ENCODE measurements at regions not wholly inside any gene's neighbourhood (a gene's known extent, or its start where the extent isn't known, plus 50 kb on each side); places are given as distances from the start of the nearest gene placed in this dataset.
"Not testable (repeated sequence)": the region's sequence is repeated elsewhere in the genome, so short reads cannot be mapped to it uniquely, and the experiment has no call there.

DNA sequence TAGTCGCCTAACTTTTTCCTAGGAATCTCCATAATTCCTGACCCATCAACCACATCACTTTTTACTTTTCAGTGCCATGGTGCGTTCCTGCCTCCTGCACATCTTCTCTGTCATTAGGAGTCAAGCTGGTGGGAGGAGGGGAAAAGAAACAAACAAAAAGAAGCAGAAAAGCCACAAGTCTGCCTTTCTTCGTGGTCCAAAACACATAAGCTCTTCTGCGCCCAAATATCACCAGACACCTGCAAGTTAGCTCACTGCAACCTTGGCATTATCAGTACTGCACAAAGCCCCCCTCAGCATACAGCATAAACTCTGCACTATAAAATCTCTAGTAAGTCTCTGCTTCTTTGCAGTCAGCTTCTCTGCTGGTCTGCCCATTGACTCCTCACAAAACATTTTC is 295.3 kb downstream of the HS3ST3B1 start:
- DNase-seq: no peak

DNA sequence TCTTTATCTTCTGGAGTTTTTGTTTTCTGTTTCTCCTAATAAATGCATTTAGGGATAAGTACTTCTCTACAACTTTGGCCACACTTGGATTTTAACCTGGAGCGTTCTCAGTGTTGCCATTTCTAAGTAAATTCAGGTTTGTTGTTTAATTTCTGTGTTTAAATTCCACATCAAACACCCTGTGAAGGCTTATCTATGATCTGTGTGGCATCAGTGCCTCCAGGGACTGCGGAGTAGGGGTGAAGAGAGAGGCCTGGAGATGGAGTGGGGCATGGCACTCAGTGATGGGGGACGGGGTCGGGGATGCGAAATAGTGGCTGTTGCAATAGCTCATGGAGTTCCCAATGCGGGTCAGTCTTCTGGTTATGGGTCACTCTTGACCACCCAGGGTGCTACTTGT is 294.8 kb downstream of the HS3ST3B1 start:
- DNase-seq: no peak

DNA sequence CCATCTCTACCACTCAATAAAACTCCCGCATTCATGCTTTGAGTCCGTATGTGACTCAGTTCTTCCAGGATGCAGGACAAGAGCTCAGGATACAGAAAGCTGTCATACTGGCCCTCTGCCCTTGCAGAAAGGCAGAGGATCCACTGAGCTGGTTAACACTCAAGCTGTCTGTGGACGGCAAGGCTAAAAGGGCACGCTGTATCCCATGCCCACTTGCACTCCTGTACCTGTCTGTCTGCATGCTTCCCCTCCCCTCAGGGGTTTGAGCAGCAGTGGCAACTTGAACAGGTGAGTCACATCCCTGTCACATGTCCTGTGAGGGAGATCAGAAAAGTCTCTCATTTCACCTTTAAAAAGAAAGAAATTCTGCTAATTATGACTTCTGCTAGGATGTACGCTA is 293.8 kb downstream of the HS3ST3B1 start:
- DNase-seq: no peak

DNA sequence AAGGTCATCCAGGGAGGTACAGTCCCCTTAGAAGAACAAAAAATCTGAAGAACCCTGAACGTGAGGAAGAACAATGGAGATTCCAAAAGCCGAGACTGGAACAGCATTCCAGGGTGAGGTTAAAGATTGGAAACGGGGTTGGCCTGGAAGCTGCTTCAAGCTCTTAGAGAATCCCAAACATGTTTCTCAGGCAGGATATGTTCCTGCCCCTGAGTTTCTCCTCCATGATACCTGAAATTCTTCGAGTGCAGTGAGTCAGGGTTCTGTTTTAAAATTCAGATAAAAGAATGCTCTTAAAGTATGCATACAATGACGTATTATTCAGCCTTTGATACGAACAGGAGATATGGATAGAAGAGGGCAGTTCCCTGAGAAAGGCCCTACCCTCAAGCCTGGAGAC is 293.1 kb downstream of the HS3ST3B1 start:
- DNase-seq: no peak

DNA sequence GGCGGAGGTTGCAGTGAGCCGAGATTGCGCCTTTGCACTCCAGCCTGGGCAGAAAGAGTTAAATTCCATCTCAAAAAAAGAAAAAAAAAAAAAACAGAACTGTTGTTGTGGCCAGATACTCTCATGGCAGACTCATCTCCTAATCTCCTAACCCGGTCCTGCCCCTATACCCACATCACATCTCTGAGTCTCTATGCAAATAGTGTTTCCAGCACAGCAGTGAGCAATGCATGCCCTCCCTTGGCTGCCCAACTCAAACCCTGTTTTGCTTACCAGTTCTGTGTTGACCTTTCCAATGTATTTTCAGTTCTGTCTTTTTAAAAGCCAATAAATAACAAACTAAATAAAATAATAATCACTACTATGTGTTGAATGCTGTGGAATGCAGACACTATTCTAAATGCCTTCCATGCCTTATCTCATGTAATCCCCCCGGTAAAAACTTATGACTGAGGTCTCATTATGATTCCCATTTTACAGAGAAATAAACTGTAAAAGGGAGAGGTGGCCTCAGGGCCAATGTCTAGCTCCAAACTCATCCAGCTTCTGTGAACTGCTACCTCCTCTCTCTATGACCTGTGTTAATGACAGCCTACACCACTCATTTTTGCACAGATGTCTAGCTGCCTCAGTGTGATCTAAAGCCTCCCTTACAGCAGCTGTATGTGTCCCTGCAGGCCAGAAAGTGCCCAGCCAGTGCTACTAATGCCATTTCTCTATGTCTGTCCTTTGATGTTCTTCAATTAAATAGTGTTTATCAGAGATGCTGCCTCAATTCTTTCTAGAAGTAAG is 289.8 kb downstream of the HS3ST3B1 start:
- DNase-seq: no peak

DNA sequence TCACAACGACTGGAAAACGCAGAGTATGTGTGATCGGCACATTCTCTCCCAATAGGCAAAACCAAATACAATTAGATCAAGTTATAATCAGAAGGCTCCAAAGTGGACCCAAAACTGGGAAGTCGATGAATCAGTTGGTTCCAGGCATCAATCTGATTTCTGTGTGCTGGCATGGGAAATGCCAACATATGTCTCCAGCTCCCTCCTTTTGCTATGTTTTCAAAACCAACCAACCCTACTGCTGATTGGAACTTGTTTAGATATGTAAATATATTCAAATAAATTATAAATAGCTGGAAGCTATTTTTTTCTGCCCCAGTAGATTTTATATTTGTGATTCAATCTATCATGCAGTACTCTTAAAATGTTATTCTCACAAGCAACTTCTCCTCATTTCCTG is 284.2 kb downstream of the HS3ST3B1 start:
- DNase-seq: no peak

DNA sequence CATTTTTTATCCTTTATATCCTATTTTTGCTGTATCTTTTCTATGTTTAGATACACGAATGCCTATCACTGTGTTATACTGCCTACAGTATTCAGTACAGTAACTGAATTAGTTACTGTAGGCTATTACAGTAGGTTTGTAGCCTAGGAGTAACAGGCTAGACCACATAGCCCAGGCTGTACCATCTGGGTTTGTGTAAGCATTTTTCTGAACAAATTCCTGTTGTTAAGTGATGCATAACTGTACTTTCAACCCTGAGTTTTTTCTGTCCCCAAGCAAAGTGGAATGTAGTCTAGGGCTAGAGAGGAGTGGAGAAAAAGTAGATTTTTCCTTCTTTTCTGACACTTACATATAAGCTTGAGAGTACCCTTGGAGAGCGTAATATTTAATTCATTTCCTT is 282.1 kb downstream of the HS3ST3B1 start:
- no peak for DNase-seq

DNA sequence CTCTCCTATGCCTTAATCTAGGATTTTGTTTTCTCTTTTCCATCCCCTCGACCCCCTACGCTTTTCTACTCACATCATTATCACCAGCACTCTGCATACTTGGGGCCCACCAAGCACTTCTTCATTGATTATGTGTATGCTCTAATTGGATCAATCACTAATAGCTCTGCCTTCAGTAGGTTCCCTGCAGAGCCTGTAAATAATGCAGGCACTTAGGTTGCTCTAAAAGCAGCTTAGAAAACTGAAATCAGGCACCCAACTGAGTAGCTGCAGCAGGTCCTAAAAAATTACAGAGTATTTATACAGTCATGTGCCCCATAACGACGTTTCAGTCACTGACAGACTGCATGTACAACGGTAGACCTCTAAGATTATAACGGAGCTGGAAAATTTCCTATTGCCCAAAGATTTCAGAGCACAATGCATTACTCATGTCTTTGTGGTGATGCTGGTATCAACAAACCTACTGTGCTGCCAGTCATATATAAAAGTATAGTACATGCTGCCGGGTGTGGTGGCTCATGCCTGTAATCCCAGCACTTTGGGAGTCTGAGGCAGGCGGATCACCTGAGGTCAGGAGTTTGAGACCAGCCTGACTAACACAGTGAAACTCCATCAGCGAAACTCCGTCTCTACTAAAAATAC is 280.4 kb downstream of the HS3ST3B1 start:
- DNase-seq: no peak

DNA sequence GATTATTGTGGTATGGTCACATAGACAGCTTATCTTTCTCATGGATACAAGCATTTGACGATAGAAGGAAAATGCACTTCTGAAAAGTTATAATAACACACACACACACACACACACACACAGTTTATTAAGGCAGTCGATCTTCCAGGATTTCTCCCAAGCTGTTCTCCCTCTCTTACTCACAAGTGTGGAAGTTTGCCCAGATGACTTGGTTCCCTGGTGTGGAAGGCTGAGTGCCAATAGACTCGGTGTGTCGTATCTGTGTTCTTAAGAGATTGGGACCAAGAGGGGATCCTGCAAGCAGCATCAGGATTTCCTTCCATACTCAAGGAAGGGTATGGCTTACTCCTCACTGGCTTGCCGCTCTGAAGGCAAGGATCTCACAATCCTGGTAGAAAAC is 279.6 kb downstream of the HS3ST3B1 start:
- no peak for DNase-seq

DNA sequence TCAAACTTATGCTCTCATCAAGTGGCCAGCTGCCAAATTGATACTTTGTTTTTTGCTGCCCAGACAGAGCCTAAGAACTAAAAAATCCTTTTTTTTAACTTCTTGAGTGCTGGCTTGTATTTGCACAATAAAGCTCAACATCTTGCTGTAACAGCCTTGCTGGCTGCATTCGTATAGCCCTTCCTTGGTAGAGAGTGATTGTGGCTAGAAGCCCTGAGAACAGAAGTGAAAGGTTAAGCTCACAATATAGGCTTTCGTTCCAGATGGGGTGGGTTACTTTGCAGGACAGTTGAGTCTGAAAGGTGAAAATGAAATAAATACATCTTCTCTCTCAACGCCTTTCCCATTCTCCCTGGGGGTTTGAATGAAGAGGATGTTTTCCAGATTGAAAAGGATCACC is 278.8 kb downstream of the HS3ST3B1 start:
- DNase-seq: no peak

DNA sequence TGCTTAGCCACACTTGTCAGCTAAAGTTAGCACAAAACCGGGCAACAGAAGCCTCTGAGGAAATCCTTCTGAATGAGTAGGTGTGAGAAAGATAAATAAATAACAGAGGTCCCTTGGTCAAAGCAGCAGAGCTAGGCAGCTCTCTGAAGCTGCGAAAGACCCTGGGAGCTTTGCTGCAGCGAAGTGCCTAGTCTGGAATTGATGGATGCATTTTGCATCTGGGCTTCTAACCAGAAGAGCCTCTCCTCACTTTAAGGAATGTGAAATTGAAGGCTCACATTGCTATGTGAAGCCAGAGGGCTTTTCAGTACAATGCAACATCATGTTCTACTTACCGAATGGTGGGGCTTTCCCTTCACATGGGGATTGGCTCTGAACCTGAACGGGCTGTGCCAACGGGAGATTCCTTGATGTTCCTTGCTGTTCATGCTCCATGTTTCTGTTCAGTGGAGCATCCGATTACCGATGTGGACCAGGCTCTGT is 274.6 kb downstream of the HS3ST3B1 start:
- no peak for DNase-seq

DNA sequence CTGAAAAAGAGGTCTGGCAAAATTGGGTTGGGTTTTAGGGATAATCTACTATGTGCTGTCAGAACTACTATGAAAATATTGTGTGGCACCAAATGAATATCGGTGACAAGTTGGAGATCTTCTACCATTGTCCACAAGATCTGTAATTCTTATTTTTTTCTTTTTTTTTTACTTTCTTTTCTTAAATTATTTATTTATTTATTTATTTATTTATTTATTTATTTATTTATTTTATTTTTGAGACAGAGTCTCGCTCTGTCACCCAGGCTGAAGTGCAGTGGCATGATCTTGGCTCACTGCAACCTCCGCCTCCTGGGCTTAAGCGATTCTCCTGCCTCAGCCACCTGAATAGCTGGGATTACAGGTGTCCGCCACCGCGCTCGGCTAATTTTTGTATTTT is 259.4 kb downstream of the HS3ST3B1 start:
- DNase-seq: not testable (repeated sequence)

DNA sequence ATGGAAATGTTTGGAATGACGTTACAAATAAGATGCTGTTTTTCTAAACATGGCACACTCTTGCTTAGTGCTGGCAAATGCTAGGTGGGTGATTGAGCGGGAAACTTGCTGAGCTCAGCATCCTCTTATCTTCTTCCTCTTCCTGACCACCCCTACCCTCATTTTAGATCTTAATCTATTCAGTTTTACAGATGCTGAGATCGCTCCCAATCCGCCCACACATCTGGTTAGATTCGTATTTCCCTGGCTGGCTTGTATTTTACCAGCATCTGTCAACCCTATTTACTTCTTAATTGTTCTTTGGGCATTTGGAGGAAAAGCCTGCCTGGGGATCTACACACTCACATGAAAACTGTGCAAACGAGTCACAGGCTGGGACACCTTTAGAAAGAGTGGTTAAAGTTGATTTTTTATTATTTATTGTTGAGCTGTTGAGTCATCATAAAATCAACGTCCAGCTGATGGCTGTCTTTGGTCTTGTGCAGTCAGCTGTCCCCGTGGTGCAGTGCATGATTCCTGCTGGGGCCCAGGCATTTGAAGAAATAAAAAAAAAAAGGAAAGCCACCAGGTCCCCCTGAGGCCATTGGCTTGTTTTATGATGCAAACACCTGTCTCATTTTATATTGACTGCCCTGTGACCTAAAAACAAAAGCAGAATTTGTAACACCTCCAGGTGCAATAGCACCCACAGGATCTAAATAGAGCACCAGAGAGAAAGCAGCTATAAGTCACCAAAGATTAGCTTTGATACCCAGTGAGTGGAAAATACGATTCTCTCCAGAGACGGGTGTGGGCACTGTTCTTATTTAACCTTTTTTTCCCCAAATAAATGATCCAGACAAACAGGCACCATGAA is 258.6 kb downstream of the HS3ST3B1 start:
- no peak for DNase-seq

DNA sequence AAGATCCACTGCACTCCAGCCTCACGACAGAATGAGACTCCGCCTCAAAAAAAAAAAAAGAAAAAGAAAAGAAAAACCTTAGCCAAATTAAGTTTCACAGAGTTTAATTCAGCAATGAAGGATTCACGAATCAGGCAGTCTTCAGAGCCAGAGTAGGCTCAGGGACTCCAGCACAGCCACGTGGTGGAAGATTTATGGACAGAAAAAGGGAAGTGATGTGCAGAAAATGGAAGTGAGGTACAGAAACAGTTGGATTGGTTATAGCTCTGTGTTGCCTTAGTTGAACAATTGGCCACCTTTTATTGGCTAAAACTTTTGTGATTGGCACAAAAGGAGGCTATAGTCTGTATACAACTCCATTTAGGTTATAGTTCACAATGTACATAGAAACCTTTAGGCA is 256.6 kb downstream of the HS3ST3B1 start:
- DNase-seq: no peak

DNA sequence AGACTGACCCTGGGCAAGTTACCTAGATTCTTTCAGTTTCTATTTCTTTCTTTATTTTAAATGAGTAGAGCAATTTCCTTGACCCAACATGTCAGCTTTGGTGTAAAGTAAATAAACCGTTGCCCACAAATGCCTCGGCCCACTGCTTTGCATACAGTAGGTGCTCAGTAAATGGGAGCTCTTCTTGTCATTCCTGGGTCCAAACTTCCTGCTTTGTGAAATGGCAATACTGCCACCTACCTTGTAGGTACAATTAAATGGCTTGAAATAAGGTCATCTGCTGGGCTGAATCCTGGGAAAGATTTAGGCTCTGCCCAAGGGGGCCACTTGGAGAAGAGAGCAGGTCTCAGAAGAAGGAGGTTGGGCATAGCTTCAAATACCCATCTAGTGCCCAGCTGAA is 253.0 kb downstream of the HS3ST3B1 start:
- no peak for DNase-seq

DNA sequence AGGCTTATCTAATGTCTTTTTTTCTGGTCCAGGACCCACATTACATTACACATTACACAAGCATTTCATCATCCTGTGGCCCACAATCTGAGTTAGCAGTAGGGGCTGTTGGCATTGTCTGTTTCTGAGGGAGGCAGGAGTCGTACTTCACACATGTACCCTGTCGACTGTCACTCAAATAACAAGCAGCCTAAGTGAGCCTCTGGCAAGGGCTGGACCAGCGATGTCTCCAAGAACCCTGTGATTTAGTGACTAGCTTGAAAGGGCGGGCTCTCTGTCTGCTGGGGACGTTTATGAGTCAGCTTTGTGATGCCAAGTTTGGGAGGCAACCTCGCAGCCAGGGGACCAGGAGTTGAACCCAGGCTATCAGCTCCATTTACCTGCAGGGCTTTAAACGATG is 251.4 kb downstream of the HS3ST3B1 start:
- no peak for DNase-seq

DNA sequence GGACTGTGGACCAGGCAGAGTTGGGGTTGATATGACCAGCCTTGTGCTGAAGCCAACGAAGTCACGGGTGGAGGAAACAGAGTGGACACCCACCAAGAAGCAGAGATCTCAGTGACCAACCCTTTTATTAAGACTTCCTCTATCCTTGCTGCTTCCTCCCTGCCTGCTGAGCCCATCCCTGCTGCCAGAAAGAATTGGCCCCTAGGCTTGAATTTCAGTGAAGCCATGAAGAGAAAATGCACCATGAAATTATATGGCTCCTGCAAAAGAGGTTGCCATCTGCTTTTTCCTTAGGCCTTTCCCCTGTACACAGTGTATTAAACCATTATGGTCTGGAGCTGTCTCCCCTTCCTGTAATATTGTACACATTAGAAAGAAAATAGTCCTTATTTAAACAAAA is 246.7 kb downstream of the HS3ST3B1 start:
- DNase-seq: no peak

DNA sequence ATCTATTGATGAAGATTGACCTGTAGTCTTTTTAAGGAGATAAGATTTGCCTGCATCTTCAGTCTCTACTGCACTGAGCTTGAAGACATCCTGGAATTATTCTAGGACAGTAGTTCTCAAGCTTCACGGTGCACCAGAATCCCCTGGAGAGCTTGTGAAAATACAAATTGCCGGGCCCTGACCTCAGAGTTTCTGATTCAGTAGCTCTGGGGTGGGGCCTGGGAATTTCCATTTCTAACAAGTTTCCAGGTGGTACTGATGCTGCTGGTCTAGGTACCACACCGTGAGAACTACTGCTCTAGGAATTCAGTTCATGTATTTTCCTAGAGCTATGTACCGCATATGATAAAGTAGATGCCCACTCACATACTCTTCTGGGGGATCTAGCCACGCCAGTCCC is 246.1 kb downstream of the HS3ST3B1 start:
- no peak for DNase-seq

DNA sequence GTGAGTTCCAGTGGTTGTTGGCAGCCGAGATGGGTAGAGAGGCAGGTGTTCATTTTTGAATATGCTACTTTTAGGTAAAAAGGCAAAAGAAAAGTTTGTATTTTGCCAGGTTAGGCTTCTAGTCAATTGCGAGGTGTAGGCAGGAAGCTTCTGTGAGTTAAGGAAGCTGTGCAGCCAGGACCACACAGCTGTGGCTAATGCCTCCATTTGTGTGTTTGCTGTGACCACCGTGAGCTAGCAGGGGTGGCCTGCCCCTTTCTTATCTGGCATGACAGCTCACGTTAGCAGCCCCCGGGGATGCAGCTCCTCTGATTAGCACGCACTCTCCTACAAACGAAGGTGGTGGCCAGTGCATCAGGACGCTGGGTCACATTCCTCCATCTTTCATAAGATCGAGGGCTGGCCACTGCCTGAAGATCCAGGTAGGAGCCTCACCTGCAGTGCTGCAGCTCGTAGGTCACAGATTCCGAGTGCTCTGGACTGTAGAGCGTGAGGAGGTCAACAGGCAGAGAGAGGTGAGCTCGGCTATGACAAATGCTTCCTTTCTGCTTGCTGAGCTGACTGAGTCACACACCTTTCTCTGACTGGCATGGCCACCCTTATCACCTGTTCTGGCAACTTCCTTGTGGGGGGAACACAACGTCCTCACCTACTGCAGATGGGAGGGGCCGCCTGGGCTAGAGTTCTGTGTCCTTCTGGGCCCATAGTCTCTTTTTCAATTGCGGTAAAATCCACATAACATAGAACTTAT is 244.4 kb downstream of the HS3ST3B1 start:
- no peak for DNase-seq

DNA sequence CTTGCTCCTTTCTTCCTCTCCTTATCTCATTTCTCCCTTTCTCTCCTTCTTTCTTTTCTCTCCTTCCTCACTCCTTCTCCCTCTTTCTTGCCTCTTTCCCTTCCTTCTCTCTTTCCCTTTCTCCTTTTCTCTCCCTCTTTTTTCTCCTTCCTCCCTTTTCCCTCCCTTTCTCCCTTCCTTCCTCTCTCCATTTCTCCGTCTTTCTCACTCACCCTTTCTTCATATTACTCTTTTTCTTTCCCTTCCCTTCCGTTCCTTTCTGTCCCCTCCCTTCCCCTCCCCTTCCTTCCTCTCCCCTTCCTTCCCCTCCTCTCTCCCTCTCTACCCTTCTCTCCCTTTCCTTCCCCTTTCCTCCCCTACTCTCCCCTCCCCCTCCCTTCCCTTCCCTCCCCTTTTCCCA is 240.8 kb downstream of the HS3ST3B1 start:
- no peak for DNase-seq

DNA sequence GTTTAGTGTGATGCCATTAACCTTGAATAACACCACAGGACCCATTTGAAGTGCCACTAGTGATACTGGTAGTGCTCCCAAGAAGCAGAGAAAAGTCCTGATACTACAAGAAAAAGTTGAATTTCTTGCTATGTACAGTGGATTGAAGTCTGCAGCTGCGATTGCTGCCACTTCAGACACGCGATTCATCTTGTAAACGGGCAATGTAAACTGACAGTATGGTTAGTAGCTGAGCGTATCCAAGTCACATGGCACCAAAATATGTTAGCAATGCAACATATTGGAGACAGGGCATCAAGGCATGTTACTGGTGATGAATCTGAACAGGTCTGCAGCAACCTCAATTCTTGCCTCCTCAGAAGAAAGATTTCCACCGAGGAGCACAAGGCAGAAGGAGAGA is 238.9 kb downstream of the HS3ST3B1 start:
- no peak for DNase-seq

DNA sequence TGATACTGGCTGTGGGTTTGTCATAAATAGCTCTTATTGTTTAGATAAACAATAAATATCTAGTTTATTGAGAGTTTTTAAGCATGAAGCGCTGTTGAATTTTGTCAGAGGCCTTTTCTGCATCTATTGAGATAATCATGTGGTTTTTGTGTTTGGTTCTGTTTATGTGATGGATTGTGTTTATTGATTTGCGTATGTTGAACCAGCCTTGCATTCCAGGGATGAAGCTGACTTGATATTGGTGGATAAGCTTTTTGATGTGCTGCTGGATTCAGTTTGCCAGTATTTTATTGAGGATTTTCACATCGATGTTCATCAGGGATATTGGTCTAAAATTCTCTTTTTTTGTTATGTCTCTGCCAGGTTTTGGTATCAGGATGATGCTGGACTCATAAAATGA is 231.4 kb downstream of the HS3ST3B1 start:
- not testable (repeated sequence) for DNase-seq
